Subcutaneous abdominal adipose tissue (tissue), 5 donors: ENCODE measurements at regions not wholly inside any gene's neighbourhood (a gene's known extent, or its start where the extent isn't known, plus 50 kb on each side); places are given as distances from the start of the nearest gene placed in this dataset.

Experiments
- H3K27ac ChIP-seq: one replicate; pipeline ENCODE4 v1.7.0; 2013; ENCODE audit warnings: low read depth, mild to moderate bottlenecking, inconsistent platforms, low read length, moderate library complexity
- H3K27me3 ChIP-seq, 5 donors: one replicate each; pipeline ENCODE4 v1.7.0; 2013; ENCODE audit warnings: low read length in 5 of 5, inconsistent platforms in 1 of 5; ENCODE audit not compliant: control insufficient read depth in 5 of 5, insufficient read depth in 4 of 5
- H3K36me3 ChIP-seq, 5 donors: one replicate each; pipeline ENCODE4 v1.7.0; 2013; ENCODE audit warnings: low read length in 5 of 5; ENCODE audit not compliant: control insufficient read depth in 5 of 5, insufficient read depth in 5 of 5
- H3K4me1 ChIP-seq, 5 donors: one replicate each; pipeline ENCODE4 v1.7.0; 2013; ENCODE audit warnings: low read length in 5 of 5, mild to moderate bottlenecking in 3 of 5, moderate library complexity in 1 of 5; ENCODE audit not compliant: control insufficient read depth in 5 of 5, insufficient read depth in 5 of 5
- H3K4me3 ChIP-seq, 5 donors: one replicate each; pipeline ENCODE4 v1.7.0; 2013; ENCODE audit warnings: low read length in 5 of 5, low read depth in 1 of 5
- H3K9ac ChIP-seq, 5 donors: one replicate each; pipeline ENCODE4 v1.7.0; 2013; ENCODE audit warnings: low read length in 5 of 5, mild to moderate bottlenecking in 4 of 5, moderate library complexity in 3 of 5
- H3K9me3 ChIP-seq, 5 donors: one replicate each; pipeline ENCODE4 v1.7.0; 2013; ENCODE audit warnings: low read length in 5 of 5; ENCODE audit not compliant: control insufficient read depth in 5 of 5
- donor health status: healthy.
- donor health status: healthy.
- donor health status: healthy.
- donor health status: healthy.
- donor health status: healthy.

DNA sequence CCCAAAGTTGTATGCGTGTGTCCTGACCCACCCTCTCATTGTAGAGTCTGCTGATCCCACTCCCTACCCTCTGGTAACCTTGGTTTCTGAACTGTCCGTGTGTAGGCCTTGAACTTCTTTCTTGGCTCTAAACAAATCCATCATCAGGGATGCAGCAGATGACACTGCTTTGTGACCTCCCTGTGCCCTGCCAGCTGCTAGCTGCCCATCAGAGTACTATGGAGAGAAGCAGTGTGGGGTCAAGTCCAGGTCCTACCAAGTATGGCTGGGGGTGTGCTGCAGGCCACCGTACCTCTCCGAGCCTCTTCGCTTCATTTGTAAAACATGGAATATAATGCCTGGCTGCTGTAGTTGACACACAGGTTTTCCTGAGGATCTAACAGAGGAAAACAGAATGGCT is 183.5 kb upstream of the RBPJ start:
- Histone ChIP-seq H3K4me3 (no peak overlapping the region), H3K4me1 (peaks cover 0 to 22% (median 4%) of the 10 kb centered on the region in 5 donors), H3K27ac (no peak overlapping the region), H3K9ac (no peak overlapping the region), H3K9me3 (no peaks in the 10 kb centered on the region), H3K27me3 (no peaks in the 10 kb centered on the region), H3K36me3 (no peaks in the 10 kb centered on the region)

DNA sequence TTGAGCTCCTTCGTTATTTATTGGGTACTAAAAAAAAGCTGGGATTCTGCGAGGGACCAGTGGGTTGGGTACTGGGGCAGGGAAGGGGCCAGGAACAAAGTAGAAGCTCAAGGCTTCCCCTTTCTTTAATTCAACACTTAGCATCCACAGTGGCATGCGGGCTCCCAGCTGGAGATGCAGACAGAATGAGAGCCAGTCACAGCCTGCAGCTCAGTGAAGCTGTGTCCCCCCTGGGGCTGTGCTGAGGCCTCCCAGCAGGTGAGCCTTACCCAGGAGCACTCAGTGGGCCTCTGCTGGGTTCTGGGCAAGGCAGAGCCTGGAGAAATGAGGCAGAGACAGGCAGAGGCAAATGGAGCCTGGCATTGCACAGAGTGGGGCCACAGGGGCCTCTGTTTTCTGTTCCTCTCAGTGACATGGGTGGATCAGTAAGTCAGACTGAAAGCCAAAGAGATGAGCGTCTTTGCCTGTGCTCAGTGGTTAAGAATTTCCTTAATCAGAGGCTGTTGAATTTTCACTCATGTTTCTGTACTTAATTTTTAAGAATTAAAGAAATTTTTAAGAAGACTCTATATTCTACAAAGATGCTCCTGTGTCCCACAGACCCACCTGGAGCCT is 181.4 kb upstream of the RBPJ start:
- Histone ChIP-seq H3K9ac (no peak overlapping the region), H3K4me3 (no peak overlapping the region), H3K36me3 (no peaks in the 10 kb centered on the region), H3K4me1 (peaks cover 0 to 24% (median 4%) of the 10 kb centered on the region in 5 donors), H3K27ac (no peak overlapping the region), H3K27me3 (no peaks in the 10 kb centered on the region), H3K9me3 (no peaks in the 10 kb centered on the region)

DNA sequence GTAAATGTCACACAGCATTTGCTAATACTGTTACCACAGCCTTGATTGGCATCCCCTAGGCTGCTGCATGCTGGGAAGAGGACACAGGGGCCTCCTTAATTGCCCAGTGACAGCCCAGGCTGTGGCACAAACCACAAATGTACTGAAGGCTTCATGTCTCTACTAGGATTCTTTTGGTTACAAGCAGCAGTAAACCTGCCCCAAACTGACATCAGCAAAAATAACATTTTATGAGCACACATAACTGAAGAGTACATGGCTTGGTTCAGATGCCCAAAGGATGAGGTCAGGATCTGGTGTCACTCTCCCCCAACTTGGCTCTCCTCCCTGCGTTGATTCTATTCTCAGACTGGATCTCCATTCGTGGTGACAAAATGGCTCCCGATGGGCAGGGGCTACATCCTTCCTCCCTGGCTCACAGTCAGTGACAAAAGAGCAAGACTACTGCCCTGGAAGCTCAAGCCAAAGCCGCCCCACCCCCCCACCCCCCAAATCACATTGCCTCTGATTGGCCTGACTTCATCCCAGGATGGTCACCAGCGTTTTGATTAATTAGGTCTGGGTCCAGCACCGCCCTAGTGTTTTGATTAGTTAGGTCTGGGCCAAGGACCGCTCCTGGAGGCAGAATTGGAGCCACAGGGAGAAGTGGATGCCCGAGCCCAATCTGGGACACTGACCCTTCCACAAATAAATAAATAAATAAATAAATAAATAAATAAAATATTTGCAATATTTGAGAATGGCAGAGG is 180.5 kb upstream of the RBPJ start:
- Histone ChIP-seq H3K4me1 (peaks cover 0 to 26% (median 4%) of the 10 kb centered on the region in 5 donors), H3K9ac (no peak overlapping the region), H3K4me3 (no peak overlapping the region), H3K36me3 (no peaks in the 10 kb centered on the region), H3K27ac (no peak overlapping the region), H3K27me3 (no peaks in the 10 kb centered on the region), H3K9me3 (no peaks in the 10 kb centered on the region)

DNA sequence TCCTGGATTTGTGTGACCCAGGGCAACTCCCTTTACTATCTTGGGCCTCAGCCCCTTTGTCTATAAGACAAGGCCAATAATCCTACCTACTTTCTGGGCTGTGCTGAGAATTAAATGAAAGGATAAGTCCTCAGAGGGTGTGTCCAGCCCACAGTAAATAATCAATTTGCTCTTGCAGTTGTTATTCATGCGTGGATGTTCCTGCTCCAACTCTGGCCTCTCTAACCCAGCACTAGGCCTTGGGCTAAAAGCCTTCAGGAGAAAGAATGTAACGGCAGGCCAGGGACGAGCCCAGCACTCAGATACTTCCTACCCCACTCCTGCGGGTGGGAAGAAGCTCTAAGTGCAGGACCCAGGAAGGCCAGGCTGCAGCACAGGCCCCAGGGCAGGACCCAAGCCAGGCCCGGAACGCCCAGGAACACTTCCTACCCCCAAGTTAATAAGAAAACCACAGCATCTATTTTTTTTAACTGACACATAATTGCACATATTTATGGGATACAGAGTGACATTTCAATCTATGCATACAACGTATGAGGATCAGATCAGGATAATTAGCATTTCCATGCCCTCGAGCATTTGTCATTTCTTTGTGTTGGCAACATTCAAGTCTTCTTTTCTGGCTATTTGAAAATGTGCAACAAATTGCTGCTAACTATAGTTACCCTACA is 179.6 kb upstream of the RBPJ start:
- H3K4me1 ChIP-seq: peaks cover 0 to 24% (median 4%) of the 10 kb centered on the region in 5 donors
- H3K4me3 ChIP-seq: no peak overlapping the region
- no peaks in the 10 kb centered on the region for H3K36me3 ChIP-seq
- no peaks in the 10 kb centered on the region for H3K27me3 ChIP-seq
- H3K9me3 ChIP-seq: no peaks in the 10 kb centered on the region
- no peak overlapping the region for H3K27ac ChIP-seq
- H3K9ac ChIP-seq: no peak overlapping the region

DNA sequence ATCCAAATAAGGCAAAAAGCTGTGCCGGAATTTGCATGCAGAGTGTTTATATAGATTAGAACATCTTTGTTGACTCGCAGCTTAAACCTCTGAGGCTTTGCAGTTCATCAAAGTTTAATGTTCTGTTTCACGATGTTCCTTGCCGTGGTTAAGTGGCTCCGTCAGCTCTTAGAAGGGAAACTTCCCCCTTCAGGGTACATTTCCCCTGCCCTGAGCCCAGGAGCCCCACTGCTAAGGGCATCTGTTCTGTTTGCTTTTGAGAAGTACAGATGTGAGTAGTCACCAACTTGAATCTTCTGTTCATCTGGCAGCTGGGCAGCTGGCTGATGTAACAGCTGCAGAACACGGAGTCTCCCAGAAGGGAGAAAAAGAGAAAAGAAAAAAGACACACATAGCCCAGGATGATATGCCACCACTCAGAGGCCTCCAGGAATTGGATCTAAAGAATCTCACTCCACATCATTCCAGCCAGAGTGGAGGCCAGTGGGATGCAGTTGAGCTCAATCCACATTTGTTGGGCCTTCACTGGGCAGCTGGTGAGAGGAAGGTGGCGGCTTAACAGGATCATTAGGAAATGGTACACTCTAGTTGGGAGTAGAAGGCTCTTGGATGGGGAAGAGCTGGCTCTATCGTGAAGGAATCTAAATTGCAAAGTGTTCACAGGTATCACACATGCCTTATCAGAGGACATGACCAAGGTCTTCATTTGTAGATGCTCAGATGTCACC is 178.7 kb upstream of the RBPJ start:
- no peaks in the 10 kb centered on the region for H3K9me3 ChIP-seq
- H3K9ac ChIP-seq: no peak overlapping the region
- H3K4me3 ChIP-seq: no peak overlapping the region
- H3K27ac ChIP-seq: no peak overlapping the region
- H3K27me3 ChIP-seq: no peaks in the 10 kb centered on the region
- peaks cover 0 to 22% (median 4%) of the 10 kb centered on the region in 5 donors for H3K4me1 ChIP-seq
- no peaks in the 10 kb centered on the region for H3K36me3 ChIP-seq

DNA sequence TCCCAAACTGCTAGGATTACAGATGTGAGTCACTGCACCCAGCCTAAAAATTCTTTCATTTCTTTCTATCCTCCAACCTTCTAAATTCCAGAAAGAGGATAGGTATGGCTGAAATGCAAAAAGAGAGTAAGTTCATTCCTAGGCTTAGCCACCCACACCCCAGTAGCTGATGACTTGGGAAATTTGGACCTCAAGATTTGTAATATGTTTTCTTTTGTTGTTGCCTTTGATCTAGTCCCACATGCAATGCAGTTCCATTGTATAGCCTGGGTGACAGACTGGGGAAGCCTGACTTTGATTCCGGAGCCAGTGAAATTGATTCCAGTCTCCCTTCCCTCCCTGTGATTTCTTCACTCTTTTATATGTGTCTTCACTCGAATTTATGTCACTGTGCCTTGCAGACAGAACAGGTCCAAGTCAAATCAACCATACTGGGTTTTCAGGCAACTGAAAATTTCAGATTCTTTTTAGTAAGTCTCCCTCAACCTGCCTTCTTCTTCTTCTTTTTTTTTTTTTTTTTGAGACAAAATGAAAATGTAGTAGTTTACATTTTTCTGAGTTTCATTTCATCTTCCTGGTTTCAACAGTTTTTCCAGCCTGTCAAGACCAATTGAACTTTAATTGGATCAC is 176.2 kb upstream of the RBPJ start:
- Histone ChIP-seq H3K36me3 (no peaks in the 10 kb centered on the region), H3K4me3 (no peak overlapping the region), H3K4me1 (peaks cover 0 to 22% (median 4%) of the 10 kb centered on the region in 5 donors), H3K27me3 (no peaks in the 10 kb centered on the region), H3K9ac (no peak overlapping the region), H3K9me3 (no peaks in the 10 kb centered on the region), H3K27ac (no peak overlapping the region)

DNA sequence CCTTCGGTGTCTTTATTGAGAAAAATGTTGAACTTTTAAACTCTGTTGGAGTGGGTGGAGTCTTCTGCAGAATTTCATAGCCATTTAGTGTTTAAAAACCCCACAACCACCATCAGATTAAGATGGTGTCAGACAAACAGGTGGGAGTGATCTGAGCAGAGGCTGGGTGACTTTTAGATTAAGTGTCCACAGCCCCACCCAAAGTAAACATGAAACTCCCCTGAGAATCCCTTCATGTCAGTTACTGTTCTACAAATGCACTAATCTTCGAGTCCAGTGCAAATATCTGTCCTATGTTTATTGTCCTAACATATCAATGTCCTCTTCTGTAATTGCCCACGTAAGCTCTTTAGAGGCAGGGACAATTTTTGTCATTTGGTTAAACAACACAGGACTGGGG is 175.6 kb upstream of the RBPJ start:
- Histone ChIP-seq H3K4me3 (no peak overlapping the region), H3K36me3 (no peaks in the 10 kb centered on the region), H3K27ac (no peak overlapping the region), H3K9me3 (no peaks in the 10 kb centered on the region), H3K27me3 (no peaks in the 10 kb centered on the region), H3K9ac (no peak overlapping the region), H3K4me1 (peaks cover 0 to 24% (median 0%) of the 10 kb centered on the region in 5 donors)

DNA sequence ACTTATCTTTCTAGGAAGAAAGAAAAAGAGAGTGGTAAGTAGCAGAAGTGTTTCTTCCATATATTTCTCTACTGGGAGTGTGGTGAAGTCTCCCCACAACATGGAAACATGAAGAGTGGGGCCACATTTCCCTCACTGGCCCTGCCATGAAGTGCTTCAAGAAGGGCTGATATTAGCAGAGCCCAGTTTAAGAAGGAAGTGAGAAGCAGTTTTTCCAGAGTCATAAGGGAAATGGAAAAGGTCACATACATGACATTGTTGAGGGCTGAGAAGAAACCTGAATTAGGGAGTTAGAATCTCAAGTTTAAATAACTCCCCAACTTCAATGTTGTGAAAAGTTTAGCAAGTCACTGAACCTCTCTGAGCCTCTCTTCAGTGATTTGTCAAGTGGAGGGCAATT is 171.9 kb upstream of the RBPJ start:
- Histone ChIP-seq H3K36me3 (no peaks in the 10 kb centered on the region), H3K27me3 (no peaks in the 10 kb centered on the region), H3K9me3 (no peaks in the 10 kb centered on the region), H3K4me3 (no peak overlapping the region), H3K4me1 (peaks cover 0 to 34% (median 4%) of the 10 kb centered on the region in 5 donors), H3K9ac (no peak overlapping the region), H3K27ac (no peak overlapping the region)

DNA sequence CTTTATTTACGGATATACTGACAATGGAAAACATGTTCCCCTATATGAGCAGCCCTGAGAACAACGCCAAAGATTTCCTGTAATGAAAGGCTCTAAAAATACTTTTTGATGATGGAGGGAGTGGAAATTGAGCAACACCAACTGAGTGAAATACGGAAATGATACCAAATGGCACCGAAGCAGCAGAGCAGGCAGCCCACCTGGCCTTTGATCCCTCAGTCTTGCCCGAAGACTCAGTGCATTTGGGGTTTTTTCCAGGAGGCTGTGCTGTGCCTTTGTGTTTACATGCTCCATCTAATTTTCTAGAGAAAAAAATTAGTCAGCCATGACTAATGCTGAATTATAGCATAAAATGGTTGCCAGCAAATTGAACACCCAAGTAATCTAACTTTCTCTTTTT is 169.9 kb upstream of the RBPJ start:
- Histone ChIP-seq H3K9me3 (no peaks in the 10 kb centered on the region), H3K36me3 (no peaks in the 10 kb centered on the region), H3K27ac (peak overlapping the region; percentile 43), H3K27me3 (no peaks in the 10 kb centered on the region), H3K4me1 (peaks cover 0 to 31% (median 4%) of the 10 kb centered on the region in 5 donors), H3K4me3 (no peak overlapping the region), H3K9ac (no peak overlapping the region)
